ENCODE measurements at regions not wholly inside any gene's neighbourhood (a gene's known extent, or its start where the extent isn't known, plus 50 kb on each side); places are given as distances from the start of the nearest gene placed in this dataset.
A peak's percentile ranks its signal among the peaks of the same experiment; 100 is the strongest.

- Mint-ChIP-seq H3K27ac (no peak overlapping the region), H3K4me3 (no peak overlapping the region), H3K27me3 (ENCODE audit: low read depth) (no peaks in the 10 kb centered on the region), H3K4me1 (peaks cover 44% of the 10 kb centered on the region), H3K36me3 (peaks cover 2% of the 10 kb centered on the region), H3K9me3 (peaks cover 3% of the 10 kb centered on the region)
- no peak for TF ChIP-seq CTCF (IDR thresholded peaks at IDR 0.05; ENCODE audit: unreplicated experiment)
- no peak for DNase-seq (ENCODE audit: low spot score in 2 of 2, unreplicated experiment in 2 of 2)
These were observed 416.1 kb downstream of the ATP23 start for GRCh38 chr12:58357511-58357910.

- Mint-ChIP-seq H3K27me3 (ENCODE audit: low read depth) (no peaks in the 10 kb centered on the region), H3K9me3 (peaks cover 3% of the 10 kb centered on the region), H3K4me1 (peaks cover 43% of the 10 kb centered on the region), H3K27ac (peak overlapping the region; percentile 52), H3K4me3 (peak overlapping the region; percentile 18), H3K36me3 (peaks cover 2% of the 10 kb centered on the region)
- no peak for TF ChIP-seq CTCF (IDR thresholded peaks at IDR 0.05; ENCODE audit: unreplicated experiment)
- no peak for DNase-seq (ENCODE audit: low spot score in 2 of 2, unreplicated experiment in 2 of 2)
These were observed 417.0 kb downstream of the ATP23 start for GRCh38 chr12:58358369-58358768.

GRCh38 chr12:58359084-58359483 lies 417.7 kb downstream of the ATP23 start:
- peak overlapping the region; percentile 52 for H3K27ac Mint-ChIP-seq
- DNase-seq (ENCODE audit: low spot score in 2 of 2, unreplicated experiment in 2 of 2), result peak; percentile 41 to 51

GRCh38 chr12:58361056-58361455 lies 419.7 kb downstream of the ATP23 start:
- Mint-ChIP-seq H3K27me3 (ENCODE audit: low read depth) (no peaks in the 10 kb centered on the region), H3K4me3 (no peak overlapping the region)

More at GRCh38 chr12:58359084-58359483, 417.7 kb downstream of the ATP23 start:
- no peak for TF ChIP-seq CTCF (IDR thresholded peaks at IDR 0.05; ENCODE audit: unreplicated experiment)
- Mint-ChIP-seq H3K4me3 (peak overlapping the region; percentile 18), H3K9me3 (peaks cover 3% of the 10 kb centered on the region), H3K27me3 (ENCODE audit: low read depth) (no peaks in the 10 kb centered on the region), H3K4me1 (peaks cover 40% of the 10 kb centered on the region), H3K36me3 (peaks cover 2% of the 10 kb centered on the region)

GRCh38 chr12:58363971-58364370 lies 422.6 kb downstream of the ATP23 start:
- no peaks in the 10 kb centered on the region for H3K9me3 Mint-ChIP-seq
- TF ChIP-seq CTCF (IDR thresholded peaks at IDR 0.05; ENCODE audit: unreplicated experiment), result no peak
- no peaks in the 10 kb centered on the region for H3K36me3 Mint-ChIP-seq
- H3K27me3 Mint-ChIP-seq (ENCODE audit: low read depth), result no peaks in the 10 kb centered on the region
- no peak overlapping the region for H3K27ac Mint-ChIP-seq
- H3K4me1 Mint-ChIP-seq, result peaks cover 29% of the 10 kb centered on the region
- H3K4me3 Mint-ChIP-seq, result no peak overlapping the region
- no peak for DNase-seq (ENCODE audit: low spot score in 2 of 2, unreplicated experiment in 2 of 2)

More at GRCh38 chr12:58361056-58361455, 419.7 kb downstream of the ATP23 start:
- Mint-ChIP-seq H3K9me3 (peaks cover 2% of the 10 kb centered on the region), H3K36me3 (peaks cover 1% of the 10 kb centered on the region), H3K4me1 (peaks cover 40% of the 10 kb centered on the region), H3K27ac (no peak overlapping the region)
- no peak for DNase-seq (ENCODE audit: low spot score in 2 of 2, unreplicated experiment in 2 of 2)
- TF ChIP-seq CTCF (IDR thresholded peaks at IDR 0.05; ENCODE audit: unreplicated experiment), result no peak
